D721Med (cell line): ENCODE measurements at regions not wholly inside any gene's neighbourhood (a gene's known extent, or its start where the extent isn't known, plus 50 kb on each side); places are given as distances from the start of the nearest gene placed in this dataset.

Experiments
- DNase-seq: peaks from one replicate; pipeline ENCODE4 v3.0.0; 2011; ENCODE audit warnings: low spot score; ENCODE audit not compliant: insufficient read length
- FAIRE-seq: peaks from 2 replicates; lab custom pipeline; 2011; peaks lifted over from hg19 to GRCh38; lab: Jason Lieb, UNC
- CTCF ChIP-seq: IDR thresholded peaks from 2 replicates; pipeline ENCODE4 v1.5.1; 2012; ENCODE audit warnings: mild to moderate bottlenecking, control low read depth; ENCODE audit not compliant: insufficient read depth; ENCODE audit errors: missing control alignments

DNA sequence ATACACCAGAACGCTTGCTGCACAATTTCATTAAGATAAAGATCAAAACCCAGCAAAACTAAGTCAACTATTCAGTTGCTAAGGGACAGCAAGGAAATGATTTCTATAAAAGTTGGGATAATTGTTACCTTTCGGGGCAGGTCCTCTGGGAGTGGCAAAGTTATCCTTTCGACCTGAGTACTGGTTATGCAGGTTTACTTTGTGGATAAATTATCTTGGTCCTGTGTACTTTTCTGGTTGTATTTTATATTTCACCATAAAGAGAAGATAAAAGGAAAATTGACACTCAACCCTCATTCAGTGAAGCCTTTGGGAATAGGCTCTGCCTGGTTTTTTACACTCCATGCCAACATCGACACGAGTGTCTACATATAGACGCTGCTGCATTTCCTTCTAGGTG, 146.5 kb downstream of the SYK start:
- DNase-seq (no peak), FAIRE-seq (no peak)
- TF ChIP-seq CTCF, result no peak

GRCh38 chr9:90950600-90950999, 149.0 kb downstream of the SYK start:
- TF ChIP-seq CTCF, result no peak
- FAIRE-seq (no peak), DNase-seq (no peak)

DNA sequence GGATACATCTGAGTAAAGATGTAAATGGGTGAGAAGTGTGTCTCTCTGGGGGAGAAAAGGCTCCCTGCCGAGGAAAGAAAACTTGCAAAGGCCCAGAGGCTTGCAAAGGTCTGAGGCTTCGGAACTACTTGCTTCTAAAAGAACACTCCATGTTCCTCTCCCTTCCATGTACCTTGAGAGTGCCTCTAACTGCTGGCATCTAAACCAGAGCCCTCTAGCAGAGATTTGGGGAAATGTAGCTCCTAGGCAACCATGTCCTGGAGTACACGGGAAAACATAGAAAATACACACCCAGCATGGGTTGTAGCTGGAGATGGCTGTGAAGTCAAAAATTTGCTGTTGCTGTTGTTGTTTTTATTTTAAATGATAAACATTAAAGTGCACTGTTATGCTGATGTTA, 151.6 kb downstream of the SYK start:
- DNase-seq (no peak), FAIRE-seq (no peak)
- no peak for TF ChIP-seq CTCF

DNA sequence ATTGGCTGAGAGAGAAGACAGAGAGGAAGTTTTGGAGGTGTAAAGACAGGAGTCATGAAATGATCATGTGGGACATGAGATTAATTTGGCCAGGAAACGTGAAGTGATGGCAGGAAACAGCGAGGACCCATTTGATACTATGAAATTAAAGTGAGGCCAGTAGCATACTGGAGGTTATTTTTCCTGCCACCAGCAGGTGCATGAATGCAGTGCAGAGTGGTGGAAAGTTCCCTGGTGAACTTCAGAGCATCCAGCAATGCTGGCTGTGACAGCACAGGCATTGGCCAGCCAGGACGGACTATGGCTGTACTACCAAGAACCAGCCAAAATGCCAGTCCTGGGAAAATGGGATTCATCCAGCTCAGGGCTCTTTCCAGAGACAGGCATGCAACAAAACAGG, 152.2 kb downstream of the SYK start:
- FAIRE-seq (no peak), DNase-seq (no peak)
- TF ChIP-seq CTCF, result no peak

- FAIRE-seq (no peak), DNase-seq (no peak)
- TF ChIP-seq CTCF, result no peak
These were observed 154.6 kb downstream of the SYK start for GRCh38 chr9:90956026-90956810.

DNA sequence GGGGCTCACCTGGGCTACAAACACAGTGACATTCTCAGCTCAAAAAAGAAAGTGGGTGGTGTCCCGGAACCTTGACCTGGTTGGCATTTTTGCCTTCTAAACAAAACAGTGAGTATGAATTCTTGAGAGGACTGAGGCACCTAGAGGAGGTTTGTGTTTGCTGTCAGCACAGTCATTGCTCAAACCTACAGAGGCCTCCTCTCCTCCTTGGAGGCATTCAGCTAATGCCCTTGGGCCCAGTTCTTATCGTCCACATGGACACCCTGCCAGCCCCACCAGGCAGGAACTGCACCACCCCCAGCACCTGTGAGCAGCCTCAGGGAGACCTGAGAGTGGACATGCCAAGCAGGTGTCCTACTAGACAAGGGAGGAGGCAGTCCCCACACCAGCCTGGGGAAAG, 156.7 kb downstream of the SYK start:
- no peak for DNase-seq
- TF ChIP-seq CTCF, result no peak
- FAIRE-seq, result no peak

- TF ChIP-seq CTCF, result no peak
- FAIRE-seq (no peak), DNase-seq (no peak)
These were observed 159.3 kb downstream of the SYK start for GRCh38 chr9:90960941-90961340.
